T-cell (primary cell): ENCODE measurements at regions not wholly inside any gene's neighbourhood (a gene's known extent, or its start where the extent isn't known, plus 50 kb on each side); places are given as distances from the start of the nearest gene placed in this dataset.

ENCODE experiments used
- ATAC-seq, 4 experiments: fragments of 200-7000 bp in 3 of 4; fragments of 150-1000 bp in 1 of 4; cut with Tn5 transposase; replicated peaks in 1 of 4; 1 replicate in 3 of 4; 2 replicates in 1 of 4; pipeline ENCODE4 v1.10.0; 2021; ENCODE audit warnings: moderate library complexity in 3 of 4, mild to moderate bottlenecking in 2 of 4, moderate number of reproducible peaks in 1 of 4
- CTCF ChIA-PET, 2 donors: fragments of 300-600 bp; sonication (Branson Sonifier 250); formaldehyde crosslinking; loops; one replicate each; lab custom pipeline; 2022; ENCODE audit warnings: antibody characterized with exemption in 2 of 2; lab: Charles Lee
- POLR2A ChIA-PET, 2 donors: fragments of 300-600 bp; sonication (Branson Sonifier 250); formaldehyde crosslinking; loops; one replicate each; lab custom pipeline; 2022; ENCODE audit warnings: antibody characterized with exemption in 2 of 2; lab: Charles Lee
- DNase-seq, 35 experiments: peaks; one replicate each; pipeline versions ENCODE4 v3.0.0 to v3.0.0-alpha.2; 2013 to 2023
- H3K27ac ChIP-seq: one replicate; pipeline ENCODE4 v1.5.1; 2013; ENCODE audit warnings: low read length
- H3K27me3 ChIP-seq, 2 experiments: replicated peaks in 1 of 2; 1 replicate in 1 of 2; 2 replicates in 1 of 2; pipeline versions ENCODE4 v1.6.1 to v1.7.0; 2013; ENCODE audit warnings: low read length in 1 of 2, mixed read lengths in 1 of 2; ENCODE audit not compliant: control insufficient read depth in 2 of 2, insufficient read depth in 2 of 2; ENCODE audit errors: extremely low read depth in 1 of 2
- H3K36me3 ChIP-seq, 2 donors: 1 replicate in 1 of 2; 2 replicates in 1 of 2; pipeline versions ENCODE4 v1.6.1 to v1.7.0; 2013; ENCODE audit warnings: low read length in 1 of 2; ENCODE audit not compliant: control insufficient read depth in 2 of 2, insufficient read depth in 1 of 2; ENCODE audit errors: extremely low read depth in 1 of 2
- H3K4me1 ChIP-seq, 2 experiments: 1 replicate in 1 of 2; 2 replicates in 1 of 2; pipeline versions ENCODE4 v1.6.1 to v1.7.0; 2013; ENCODE audit warnings: low read length in 2 of 2, mixed read lengths in 1 of 2; ENCODE audit not compliant: insufficient read depth in 2 of 2, control insufficient read depth in 1 of 2; ENCODE audit errors: extremely low read depth in 1 of 2
- H3K4me3 ChIP-seq, 2 donors: 1 replicate in 1 of 2; 2 replicates in 1 of 2; pipeline versions ENCODE4 v1.5.1 to v1.7.0; 2013; ENCODE audit warnings: mild to moderate bottlenecking in 2 of 2, low read length in 1 of 2, moderate library complexity in 1 of 2; ENCODE audit not compliant: control insufficient read depth in 1 of 2; ENCODE audit errors: extremely low read depth in 1 of 2
- H3K9me3 ChIP-seq: 2 replicates; pipeline ENCODE4 v1.7.0; 2013
- H3K27ac Mint-ChIP-seq, 2 donors: one replicate each; pipeline ENCODE4 v1.8.0; 2020 to 2021; ENCODE audit warnings: mild to moderate bottlenecking in 2 of 2, mixed read lengths in 2 of 2
- H3K27me3 Mint-ChIP-seq, 2 donors: one replicate each; pipeline ENCODE4 v1.8.0; 2021 to 2022; ENCODE audit warnings: mixed read lengths in 2 of 2
- H3K36me3 Mint-ChIP-seq: one replicate; pipeline ENCODE4 v1.8.0; 2021; ENCODE audit warnings: mixed read lengths
- H3K4me1 Mint-ChIP-seq, 3 donors: one replicate each; pipeline ENCODE4 v1.8.0; 2020 to 2022; ENCODE audit warnings: mixed read lengths in 3 of 3, mild to moderate bottlenecking in 1 of 3
- H3K4me3 Mint-ChIP-seq, 3 donors: one replicate each; pipeline ENCODE4 v1.8.0; 2020 to 2022; ENCODE audit warnings: mild to moderate bottlenecking in 3 of 3, mixed read lengths in 3 of 3, moderate library complexity in 3 of 3
- H3K9me3 Mint-ChIP-seq, 3 donors: one replicate each; pipeline ENCODE4 v1.8.0; 2020 to 2022; ENCODE audit warnings: mixed read lengths in 3 of 3
- WGBS: methylation state at CpG from one replicate; pipeline ENCODE4 v1.1.5; 2013; ENCODE audit warnings: missing lambda C conversion rate; ENCODE audit not compliant: insufficient coverage; 5-methylcytosine and 5-hydroxymethylcytosine counted together

DNA sequence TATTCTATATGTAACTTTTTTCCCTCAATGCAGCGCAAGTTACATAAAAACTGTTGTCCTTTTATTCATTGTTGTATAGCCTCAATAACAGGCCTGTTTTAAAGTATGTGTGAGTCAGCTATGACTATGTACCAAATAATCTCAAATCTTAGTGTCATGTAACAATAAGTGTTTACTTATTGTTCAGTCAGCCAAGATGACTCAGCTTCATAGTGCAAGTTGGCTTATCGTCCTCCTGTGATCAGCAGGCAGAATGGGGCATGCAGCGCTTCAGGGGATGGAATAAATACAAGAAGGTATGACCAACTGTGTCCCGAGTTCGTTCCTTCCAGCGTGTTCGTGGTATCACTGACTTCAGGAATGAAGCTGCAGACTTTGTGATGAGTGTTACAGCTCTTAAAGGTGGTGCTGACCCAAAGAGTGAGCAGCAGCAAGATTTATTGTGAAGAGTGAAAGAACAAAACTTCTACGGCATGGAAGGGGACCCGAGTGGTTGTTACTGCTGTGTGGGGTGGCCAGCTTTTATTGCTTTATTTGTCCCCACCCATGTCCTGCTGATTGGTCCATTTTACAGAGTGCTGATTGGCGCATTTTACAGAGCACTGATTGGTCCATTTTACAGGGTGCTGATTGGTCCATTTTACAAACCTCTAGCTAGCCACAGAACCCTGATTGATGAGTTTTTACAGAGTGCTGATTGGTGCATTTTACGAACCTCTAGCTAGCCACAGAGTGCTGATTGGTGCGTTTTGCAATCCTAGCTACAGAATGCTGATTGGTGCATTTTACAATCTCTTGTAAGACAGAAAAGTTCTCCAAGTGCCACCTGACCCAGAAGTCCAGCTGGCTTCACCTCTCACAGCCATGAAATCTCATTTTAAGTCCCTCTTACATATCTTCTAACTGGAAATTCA, 1016.0 kb downstream of the MCTP2 start:
- no peak for ATAC-seq
- CTCF ChIA-PET: no interaction called here

DNA sequence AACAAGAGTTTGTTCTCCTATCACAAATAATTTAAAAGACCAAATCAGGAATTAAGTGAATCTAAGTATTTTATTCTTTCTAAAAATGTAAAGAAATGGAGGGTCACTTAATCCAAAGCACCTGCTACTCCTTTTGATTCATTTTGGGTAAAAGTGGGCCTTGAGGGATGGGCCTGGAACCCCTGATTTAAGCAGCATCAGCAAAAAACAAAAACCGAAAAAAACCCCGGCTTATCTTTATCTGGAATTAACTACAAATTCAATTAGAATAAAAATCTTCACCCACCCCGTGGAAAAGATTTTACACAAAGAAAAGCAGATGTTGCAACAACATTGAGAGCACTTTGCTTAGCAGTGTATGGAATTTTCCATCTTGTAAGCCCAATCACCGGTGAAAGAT, 1018.2 kb downstream of the MCTP2 start:
- H3K4me3 Mint-ChIP-seq: no peak overlapping the region
- CTCF ChIA-PET: no interaction called here
- no CpG with 5 or more reads among the region's 4 CpGs for WGBS
- Histone ChIP-seq H3K27me3 (no peaks in the 10 kb centered on the region), H3K36me3 (no peaks in the 10 kb centered on the region), H3K4me1 (no peaks in the 10 kb centered on the region), H3K9me3 (no peaks in the 10 kb centered on the region), H3K4me3 (no peak overlapping the region), H3K27ac (no peak overlapping the region)
- peaks cover 6% of the 10 kb centered on the region in 2 donors for H3K27me3 Mint-ChIP-seq
- ATAC-seq: no peak
- H3K9me3 Mint-ChIP-seq: no peaks in the 10 kb centered on the region
- no peak overlapping the region for H3K27ac Mint-ChIP-seq
- H3K4me1 Mint-ChIP-seq: no peaks in the 10 kb centered on the region
- DNase-seq: no peak
- POLR2A ChIA-PET: no interaction called here
- no peaks in the 10 kb centered on the region for H3K36me3 Mint-ChIP-seq

More for the DNA sequence above, 1016.0 kb downstream of the MCTP2 start:
- H3K27ac Mint-ChIP-seq: no peak overlapping the region
- no peaks in the 10 kb centered on the region for H3K4me1 ChIP-seq
- no peaks in the 10 kb centered on the region for H3K9me3 ChIP-seq
- peaks cover 6 to 8% of the 10 kb centered on the region in 2 donors for H3K27me3 Mint-ChIP-seq
- no peak overlapping the region for H3K27ac ChIP-seq
- WGBS: 82% methylated on average over 9 of the region's 12 CpGs
- no peak for DNase-seq
- H3K36me3 Mint-ChIP-seq: no peaks in the 10 kb centered on the region
- H3K4me3 ChIP-seq: no peak overlapping the region
- no peak overlapping the region for H3K4me3 Mint-ChIP-seq
- POLR2A ChIA-PET: no interaction called here
- no peaks in the 10 kb centered on the region for H3K4me1 Mint-ChIP-seq
- H3K36me3 ChIP-seq: no peaks in the 10 kb centered on the region
- no peaks in the 10 kb centered on the region for H3K27me3 ChIP-seq
- H3K9me3 Mint-ChIP-seq: no peaks in the 10 kb centered on the region

DNA sequence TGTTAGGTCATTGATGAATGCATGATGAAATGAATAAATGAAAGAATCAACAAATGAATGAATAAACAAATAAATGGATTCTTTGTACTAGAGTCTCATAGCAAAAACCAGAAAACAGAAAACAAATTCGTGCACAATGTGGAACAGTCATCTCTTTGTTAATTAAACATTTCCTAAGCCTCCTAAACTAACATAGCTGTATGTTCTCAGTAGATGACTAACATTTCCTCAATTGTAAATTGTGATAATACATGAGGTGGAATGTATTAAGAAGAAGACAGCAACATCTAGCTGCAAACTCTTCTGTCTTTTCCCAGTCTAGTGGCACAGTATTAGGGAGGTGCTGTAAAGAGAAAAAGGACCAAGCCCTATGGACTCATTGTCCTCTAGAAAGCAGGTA, 1021.0 kb downstream of the MCTP2 start:
- Mint-ChIP-seq H3K27ac (no peak overlapping the region), H3K9me3 (no peaks in the 10 kb centered on the region), H3K4me3 (no peak overlapping the region), H3K36me3 (no peaks in the 10 kb centered on the region), H3K27me3 (peaks cover 6 to 23% of the 10 kb centered on the region in 2 donors), H3K4me1 (no peaks in the 10 kb centered on the region)
- H3K27ac ChIP-seq: no peak overlapping the region
- no peaks in the 10 kb centered on the region for H3K9me3 ChIP-seq
- no peak overlapping the region for H3K4me3 ChIP-seq
- ATAC-seq (no peak), DNase-seq (no peak)
- H3K4me1 ChIP-seq: no peaks in the 10 kb centered on the region
- H3K36me3 ChIP-seq: no peaks in the 10 kb centered on the region
- whole genome bisulfite sequencing: no CpG with 5 or more reads among the region's 1 CpG
- ChIA-PET CTCF (no interaction called here), POLR2A (no interaction called here)
- H3K27me3 ChIP-seq: peaks cover 0 to 4% of the 10 kb centered on the region in 2 experiments

DNA sequence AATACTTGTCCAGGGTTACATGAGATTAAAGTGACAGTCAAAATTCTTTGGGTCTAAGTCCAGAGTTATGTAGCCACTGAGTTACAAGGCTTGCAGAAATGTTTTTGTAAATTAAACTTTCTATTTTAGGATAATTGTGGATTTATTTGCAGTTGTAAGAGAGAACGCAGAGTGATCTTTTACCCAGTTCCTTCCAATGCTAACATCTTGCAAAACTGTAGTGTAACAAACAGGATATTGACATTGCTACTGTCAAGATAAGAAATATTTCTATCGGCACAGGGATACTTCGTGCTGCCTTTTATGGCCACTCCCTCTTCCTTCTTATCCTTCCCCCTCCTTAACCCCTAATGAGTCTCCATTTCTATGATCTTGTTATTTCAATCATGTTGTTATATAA, 1022.9 kb downstream of the MCTP2 start:
- H3K27me3 ChIP-seq: peaks cover 0 to 4% of the 10 kb centered on the region in 2 experiments
- Mint-ChIP-seq H3K36me3 (no peaks in the 10 kb centered on the region), H3K27ac (no peak overlapping the region), H3K4me1 (peaks cover 0 to under 1% (median under 1%) of the 10 kb centered on the region in 3 donors), H3K4me3 (no peak overlapping the region), H3K27me3 (peaks cover 13 to 32% of the 10 kb centered on the region in 2 donors), H3K9me3 (no peaks in the 10 kb centered on the region)
- no peak overlapping the region for H3K27ac ChIP-seq
- H3K36me3 ChIP-seq: no peaks in the 10 kb centered on the region
- DNase-seq: no peak
- H3K4me1 ChIP-seq: no peaks in the 10 kb centered on the region
- ChIA-PET POLR2A (no interaction called here), CTCF (no interaction called here)
- H3K4me3 ChIP-seq: no peak overlapping the region
- no peaks in the 10 kb centered on the region for H3K9me3 ChIP-seq
- WGBS: no CpG with 5 or more reads among the region's 3 CpGs
- ATAC-seq: no peak

DNA sequence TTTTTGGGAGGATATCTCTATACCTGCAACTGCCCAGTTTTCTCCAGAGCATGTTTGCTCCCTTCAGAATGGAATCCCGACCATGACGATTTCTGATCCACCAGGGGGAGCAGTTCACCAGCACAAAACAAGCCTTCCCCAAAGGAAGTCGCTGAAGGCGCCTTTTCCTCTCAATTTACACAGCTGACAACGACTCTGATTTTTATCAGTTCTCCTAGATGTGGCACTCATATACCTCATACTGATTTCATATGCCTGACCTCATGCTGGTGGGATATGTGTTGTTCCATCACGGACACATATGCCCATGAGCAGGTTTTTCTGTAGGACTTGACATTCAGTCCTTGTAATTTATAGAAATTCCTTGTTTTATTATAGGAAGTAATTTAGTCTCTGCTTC, 1028.2 kb downstream of the MCTP2 start:
- Mint-ChIP-seq H3K36me3 (no peaks in the 10 kb centered on the region), H3K27ac (no peak overlapping the region), H3K27me3 (peaks cover 31 to 43% of the 10 kb centered on the region in 2 donors), H3K4me1 (peaks cover 2 to 6% (median 3%) of the 10 kb centered on the region in 3 donors), H3K4me3 (no peak overlapping the region), H3K9me3 (no peaks in the 10 kb centered on the region)
- Histone ChIP-seq H3K27me3 (peaks cover 3 to 6% of the 10 kb centered on the region in 2 experiments), H3K4me3 (no peak overlapping the region), H3K27ac (no peak overlapping the region), H3K9me3 (no peaks in the 10 kb centered on the region), H3K36me3 (no peaks in the 10 kb centered on the region), H3K4me1 (no peaks in the 10 kb centered on the region)
- WGBS: 0% methylated on average over 2 of the region's 6 CpGs
- DNase-seq (peak in 31 of 35 experiments; percentile 1 to 72 (median 28)), ATAC-seq (no peak)
- CTCF ChIA-PET: interaction anchor here (0.6 to 1.1 kb wide), 7 partner anchors 9 to 1975 kb away, joined by 3 to 13 read pairs (median 4); no protein-coding TSS in a partner anchor
- POLR2A ChIA-PET: no interaction called here

GRCh38 chr15:95259965-95260364, 1028.6 kb downstream of the MCTP2 start:
- ChIA-PET POLR2A (no interaction called here), CTCF (interaction anchor here (0.7 to 1.1 kb wide), 5 partner anchors 10 to 1974 kb away, joined by 3 to 5 read pairs (median 4); no protein-coding TSS in a partner anchor)
- no peak overlapping the region for H3K4me3 Mint-ChIP-seq
- no peak overlapping the region for H3K27ac Mint-ChIP-seq
- WGBS: 50% methylated on average over 1 of the region's 3 CpGs
- H3K4me3 ChIP-seq: no peak overlapping the region
- peaks cover 3 to 6% of the 10 kb centered on the region in 2 experiments for H3K27me3 ChIP-seq
- H3K27ac ChIP-seq: no peak overlapping the region
- H3K4me1 Mint-ChIP-seq: peaks cover 2 to 6% (median 3%) of the 10 kb centered on the region in 3 donors
- no peaks in the 10 kb centered on the region for H3K36me3 Mint-ChIP-seq
- H3K27me3 Mint-ChIP-seq: peaks cover 31 to 41% of the 10 kb centered on the region in 2 donors
- no peak for DNase-seq
- no peaks in the 10 kb centered on the region for H3K4me1 ChIP-seq
- no peaks in the 10 kb centered on the region for H3K36me3 ChIP-seq
- H3K9me3 Mint-ChIP-seq: no peaks in the 10 kb centered on the region
- ATAC-seq: no peak
- H3K9me3 ChIP-seq: no peaks in the 10 kb centered on the region
